HG02642 (cell line): ENCODE measurements at regions not wholly inside any gene's neighbourhood (a gene's known extent, or its start where the extent isn't known, plus 50 kb on each side); places are given as distances from the start of the nearest gene placed in this dataset.
"Not testable (repeated sequence)": the region's sequence is repeated elsewhere in the genome, so short reads cannot be mapped to it uniquely, and the experiment has no call there.

Source experiments
- ATAC-seq: cut with Tn5 transposase; IDR thresholded peaks from one replicate; pipeline ENCODE4 v1.9.1; 2021; ENCODE audit warnings: mild to moderate bottlenecking; ENCODE audit not compliant: unreplicated experiment, poor library complexity

DNA sequence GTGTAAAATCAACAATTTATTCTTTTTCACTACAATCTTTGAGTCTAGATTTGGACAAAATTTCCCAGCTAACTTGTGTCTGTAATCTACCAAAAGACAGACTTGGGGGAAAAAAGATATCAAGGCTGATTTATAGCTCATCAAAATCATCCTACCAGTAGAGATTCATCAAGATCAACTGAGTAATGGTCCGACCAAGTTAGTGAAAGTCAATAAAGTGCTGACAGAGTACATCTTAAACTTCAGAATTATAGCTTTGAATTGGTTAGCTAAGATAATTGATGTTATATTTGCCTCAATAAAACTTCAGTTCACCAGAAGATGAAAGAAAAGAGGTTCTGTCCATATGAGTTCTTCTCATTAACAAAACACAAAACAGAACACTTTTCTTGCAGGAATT, 207.1 kb upstream of the KYNU start:
- no peak for ATAC-seq

- no peak for ATAC-seq
These were observed 209.0 kb upstream of the KYNU start for GRCh38 chr2:142668420-142668819.

- ATAC-seq = no peak
These were observed 212.2 kb upstream of the KYNU start for GRCh38 chr2:142665241-142665640.

DNA sequence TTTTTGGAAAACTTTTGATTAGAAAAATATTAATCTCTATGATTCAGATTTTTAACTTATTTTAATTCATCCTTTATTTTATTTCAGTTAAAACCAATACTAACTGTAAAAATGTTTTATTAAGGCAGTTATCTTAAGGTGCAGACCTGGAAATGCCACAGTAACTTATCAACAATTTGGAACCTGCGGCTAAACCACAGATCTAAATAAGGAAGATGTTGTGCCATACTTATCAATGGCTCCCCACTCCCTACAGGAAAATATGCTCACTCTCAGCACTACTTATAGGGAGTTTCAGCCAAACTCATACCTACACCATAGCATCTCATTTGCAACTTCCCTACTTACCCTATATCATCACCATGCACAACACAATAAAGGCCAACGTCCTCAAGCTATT, 226.9 kb upstream of the KYNU start:
- no peak for ATAC-seq

DNA sequence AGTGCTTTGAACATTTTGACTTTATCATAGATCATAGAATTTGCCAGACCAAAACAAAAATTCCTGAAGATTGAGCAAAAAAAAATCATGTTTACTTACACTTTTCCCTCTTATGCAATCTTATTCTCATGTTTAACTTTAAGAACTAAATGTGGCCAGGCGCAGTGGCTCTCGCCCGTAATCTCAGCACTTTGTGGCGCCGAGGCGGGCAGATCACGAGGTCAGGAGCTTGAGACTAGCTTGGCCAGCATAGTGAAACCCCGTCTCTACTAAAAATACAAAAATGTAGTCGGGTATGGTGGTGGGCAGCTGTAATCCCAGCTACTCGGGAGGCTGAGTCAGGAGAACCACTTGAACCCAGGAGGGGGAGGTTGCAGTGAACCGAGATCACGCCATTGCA, 227.9 kb upstream of the KYNU start:
- no peak for ATAC-seq

- no peak for ATAC-seq
These were observed 234.8 kb upstream of the KYNU start for GRCh38 chr2:142642650-142643049.

- no peak for ATAC-seq
These were observed 248.3 kb upstream of the KYNU start for GRCh38 chr2:142629193-142629592.

GRCh38 chr2:142621287-142621686, 256.2 kb upstream of the KYNU start:
- no peak for ATAC-seq

DNA sequence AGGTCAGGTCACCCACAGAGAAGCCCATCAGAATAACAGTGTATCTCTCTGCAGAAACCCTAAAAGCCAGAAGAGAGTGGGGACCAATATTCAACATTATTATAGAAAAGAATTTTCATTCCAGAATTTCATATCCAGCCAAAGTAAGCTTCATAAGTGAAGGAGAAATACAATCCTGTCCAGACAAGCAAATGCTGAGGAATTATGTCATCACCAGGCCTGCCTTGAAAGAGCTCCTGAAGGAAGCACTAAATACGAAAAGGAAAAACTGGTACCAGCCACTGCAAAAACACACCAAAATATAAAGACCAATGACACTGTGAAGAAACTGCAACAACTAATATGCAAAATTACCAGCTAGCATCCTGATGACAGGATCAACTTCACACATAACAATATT, 260.0 kb upstream of the KYNU start:
- ATAC-seq = no peak

DNA sequence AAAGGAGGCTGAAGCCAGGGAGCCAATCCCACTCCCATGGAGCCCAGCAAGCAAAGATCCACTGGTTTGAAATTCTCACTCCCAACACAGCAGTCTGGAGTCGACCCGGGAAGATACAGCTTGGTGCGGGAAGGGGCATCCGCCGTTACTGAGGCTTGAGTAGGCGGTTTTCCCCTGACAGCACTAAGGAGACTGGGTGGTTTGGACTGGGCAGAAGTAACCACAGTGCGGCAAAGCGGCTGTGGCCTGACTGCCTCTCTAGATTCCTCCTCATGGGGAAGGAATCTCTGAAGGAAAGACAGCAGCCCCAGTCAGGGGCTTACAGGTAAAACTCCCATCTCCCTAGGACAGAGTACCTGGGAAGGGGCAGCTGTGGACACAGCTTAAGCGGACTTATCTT, 261.6 kb upstream of the KYNU start:
- no peak for ATAC-seq

GRCh38 chr2:142613193-142613592, 264.3 kb upstream of the KYNU start:
- ATAC-seq = not testable (repeated sequence)

DNA sequence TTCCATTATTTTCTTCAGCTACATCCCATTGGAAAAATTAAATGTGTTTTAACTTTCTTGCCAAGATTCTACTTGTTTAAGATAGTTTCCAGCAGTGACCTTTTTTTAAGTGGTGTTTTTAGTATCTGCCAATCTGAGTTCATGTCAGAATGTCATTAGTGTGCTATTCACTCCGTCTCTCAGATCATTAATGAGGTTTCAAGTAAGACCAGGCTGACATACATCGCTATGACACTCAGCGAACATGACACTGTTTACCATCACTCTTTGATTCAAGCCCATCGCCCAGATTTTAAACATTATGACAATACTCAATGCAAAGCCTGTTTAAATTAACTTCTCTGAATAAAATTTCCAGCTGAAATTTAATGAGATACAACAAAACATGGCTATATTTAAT, 272.0 kb upstream of the KYNU start:
- ATAC-seq = no peak

DNA sequence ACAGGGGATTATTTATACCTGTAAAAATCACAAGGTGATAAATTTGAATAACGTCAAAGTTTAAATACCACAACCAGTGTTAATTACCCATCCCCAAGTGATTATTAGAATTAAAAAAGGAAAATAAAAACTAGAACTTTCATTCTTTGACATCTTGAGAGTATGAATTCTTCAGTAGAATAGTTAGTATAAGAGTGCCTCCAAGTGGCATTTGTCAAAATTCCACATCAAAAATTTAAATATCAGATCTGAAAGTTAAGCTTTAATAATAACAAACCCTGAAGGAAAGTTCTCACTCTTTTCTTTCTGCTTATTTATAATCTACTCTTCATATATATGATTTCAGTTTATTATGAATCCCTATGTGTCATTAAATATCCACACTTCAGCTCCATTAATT, 273.7 kb upstream of the KYNU start:
- no peak for ATAC-seq

DNA sequence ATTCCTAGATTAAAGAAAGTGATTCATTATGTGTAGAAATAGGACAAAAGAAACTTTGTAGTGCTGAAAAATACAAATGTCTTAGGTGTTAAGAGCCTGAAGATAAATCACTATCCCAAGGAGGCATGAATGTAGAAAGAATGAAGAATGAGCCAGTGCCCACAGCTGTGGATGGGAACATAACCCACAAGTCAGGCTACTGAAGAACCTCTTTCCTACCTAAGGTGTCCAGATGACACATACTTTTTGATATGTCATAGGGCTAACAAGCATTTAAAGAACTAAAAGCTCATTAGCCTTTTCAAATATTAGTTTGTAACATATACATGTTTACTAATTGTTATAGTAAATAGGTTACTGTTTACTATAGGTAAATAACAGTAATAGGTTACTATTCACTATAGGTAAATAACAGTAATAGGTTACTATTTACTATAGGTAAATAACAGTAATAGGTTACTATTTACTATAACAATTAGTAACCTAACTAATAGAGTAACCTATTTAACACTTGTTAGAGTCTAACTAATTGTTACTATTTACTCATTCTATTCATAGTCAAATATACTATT, 275.0 kb upstream of the KYNU start:
- ATAC-seq = no peak

DNA sequence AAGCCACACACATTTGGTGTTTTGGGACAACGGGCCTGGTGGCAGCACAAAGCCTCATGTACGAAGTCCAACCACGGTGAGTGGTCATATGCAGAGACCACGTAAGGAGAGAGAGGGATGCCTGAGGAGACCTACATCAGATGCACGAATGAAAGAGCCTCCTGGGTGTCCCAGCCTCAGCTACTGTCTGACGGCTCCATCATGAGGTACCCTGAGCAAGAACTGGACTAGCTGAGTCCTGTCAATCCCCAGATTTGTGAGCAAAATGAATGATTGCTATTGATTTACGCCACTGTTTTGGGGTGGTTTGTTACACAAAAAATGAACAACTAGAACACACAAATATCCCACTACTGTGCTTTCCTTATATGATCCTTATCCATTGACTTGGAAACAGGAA, 275.7 kb upstream of the KYNU start:
- ATAC-seq = no peak

GRCh38 chr2:142599504-142599903, 278.0 kb upstream of the KYNU start:
- no peak for ATAC-seq

DNA sequence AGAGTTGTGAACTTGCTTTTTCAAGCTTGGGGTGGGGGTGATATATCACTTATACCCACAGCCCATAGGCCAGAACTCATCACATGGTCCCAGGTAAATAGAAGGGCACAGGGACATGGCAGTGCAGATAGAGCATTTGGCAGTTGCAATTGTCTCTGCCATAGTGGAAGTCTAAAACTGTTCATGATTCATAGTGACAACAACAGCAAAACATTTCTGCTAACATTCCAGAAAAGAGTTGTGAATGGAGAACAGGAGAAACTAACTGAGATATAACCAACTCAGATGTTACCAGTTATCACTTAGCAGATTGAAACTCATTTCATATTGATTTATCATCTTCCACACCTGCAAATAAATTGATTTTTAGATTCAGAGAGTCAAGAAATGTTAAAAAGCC, 278.6 kb upstream of the KYNU start:
- ATAC-seq = no peak

DNA sequence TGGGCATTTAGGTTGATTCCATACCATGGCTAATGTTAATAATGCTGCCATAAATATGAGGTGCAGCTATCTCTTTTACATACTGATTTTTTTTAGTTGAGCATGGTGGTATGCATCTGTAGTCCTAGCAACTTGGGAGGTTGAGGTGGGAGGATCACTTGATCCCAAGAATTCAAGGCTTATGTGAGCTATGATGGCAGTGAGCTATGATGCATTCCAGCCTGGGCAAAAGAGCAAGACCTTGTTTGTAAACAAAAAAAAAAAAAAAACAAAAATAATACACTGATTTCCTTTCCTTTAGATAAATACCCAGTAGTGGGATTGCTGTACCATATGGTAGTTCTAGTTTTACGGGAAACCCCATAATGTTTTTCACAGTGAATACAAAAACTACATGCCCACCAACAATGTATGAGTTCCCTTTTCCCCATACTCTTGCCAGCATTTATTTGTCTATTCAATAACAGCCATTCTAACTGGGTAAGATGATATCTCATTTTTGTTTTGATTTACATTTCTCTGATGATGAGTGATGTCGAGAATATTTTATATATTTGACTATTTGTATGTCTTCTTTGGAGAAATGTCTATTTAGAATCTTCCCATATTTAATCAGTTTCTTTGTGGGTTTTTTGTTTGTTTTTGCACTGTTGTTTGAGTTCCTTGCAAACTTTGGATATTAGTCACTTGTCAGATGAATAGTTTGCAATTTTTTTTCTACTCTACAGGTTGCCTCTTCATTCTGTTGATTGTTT, 281.0 kb upstream of the KYNU start:
- no peak for ATAC-seq

DNA sequence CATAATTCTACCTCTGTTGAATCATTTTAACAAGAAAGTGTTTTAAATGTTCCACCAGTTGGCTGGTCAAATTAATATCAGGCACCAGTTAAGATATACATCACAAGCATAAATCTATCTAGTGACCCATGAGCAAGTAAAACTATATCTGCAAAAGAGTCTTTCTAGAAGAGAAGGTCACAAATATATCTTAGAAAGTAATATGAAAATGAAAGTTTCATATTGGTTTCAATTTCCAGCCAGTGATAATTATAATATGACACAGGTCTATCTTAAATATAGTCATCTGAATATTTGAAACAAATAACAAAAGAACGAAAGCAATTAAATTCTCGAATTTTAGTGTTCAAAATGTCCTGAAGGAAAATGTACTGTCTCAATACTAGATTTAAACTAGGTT, 282.5 kb upstream of the KYNU start:
- no peak for ATAC-seq

GRCh38 chr2:142592171-142592570, 285.3 kb upstream of the KYNU start:
- ATAC-seq = no peak

DNA sequence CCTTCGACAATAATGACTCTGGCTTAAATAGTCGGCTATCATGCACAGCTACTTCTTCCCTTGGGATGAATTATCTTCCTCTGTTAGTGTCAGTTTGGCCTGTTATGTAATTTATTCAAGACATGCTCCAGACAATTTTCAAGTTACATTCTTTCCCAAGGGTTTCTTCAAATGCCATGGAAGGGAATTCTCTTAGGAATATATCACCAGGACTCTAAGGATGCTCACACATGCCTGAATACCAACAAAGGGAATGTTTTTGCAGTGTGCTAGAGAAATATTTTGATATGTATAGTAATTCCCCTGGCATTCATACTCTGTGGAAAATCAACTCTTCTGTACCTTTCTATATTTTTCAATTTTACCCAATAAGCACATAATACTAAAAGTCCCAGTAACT, 286.0 kb upstream of the KYNU start:
- no peak for ATAC-seq

- ATAC-seq = no peak
These were observed 289.2 kb upstream of the KYNU start for GRCh38 chr2:142588269-142588668.
